ES-I3 (cell line): ENCODE measurements at regions not wholly inside any gene's neighbourhood (a gene's known extent, or its start where the extent isn't known, plus 50 kb on each side); places are given as distances from the start of the nearest gene placed in this dataset.
"Not testable (repeated sequence)": the region's sequence is repeated elsewhere in the genome, so short reads cannot be mapped to it uniquely, and the experiment has no call there.

ENCODE experiments used
- H3K36me3 ChIP-seq: 2 replicates; pipeline ENCODE4 v1.6.1; 2013; ENCODE audit warnings: mild to moderate bottlenecking, low read length, control low read depth, moderate library complexity; ENCODE audit not compliant: insufficient read depth
- H3K4me1 ChIP-seq: 2 replicates; pipeline ENCODE4 v1.6.1; 2013; ENCODE audit warnings: mild to moderate bottlenecking, control low read depth, low read length; ENCODE audit not compliant: insufficient read depth
- H3K9ac ChIP-seq: 2 replicates; pipeline ENCODE4 v1.6.1; 2013; ENCODE audit warnings: low read depth, mild to moderate bottlenecking, low read length, moderate library complexity
- H3K9me3 ChIP-seq: 2 replicates; pipeline ENCODE4 v1.6.1; 2013; ENCODE audit warnings: mild to moderate bottlenecking, low read length, moderate library complexity; ENCODE audit not compliant: control insufficient read depth, insufficient read depth

DNA sequence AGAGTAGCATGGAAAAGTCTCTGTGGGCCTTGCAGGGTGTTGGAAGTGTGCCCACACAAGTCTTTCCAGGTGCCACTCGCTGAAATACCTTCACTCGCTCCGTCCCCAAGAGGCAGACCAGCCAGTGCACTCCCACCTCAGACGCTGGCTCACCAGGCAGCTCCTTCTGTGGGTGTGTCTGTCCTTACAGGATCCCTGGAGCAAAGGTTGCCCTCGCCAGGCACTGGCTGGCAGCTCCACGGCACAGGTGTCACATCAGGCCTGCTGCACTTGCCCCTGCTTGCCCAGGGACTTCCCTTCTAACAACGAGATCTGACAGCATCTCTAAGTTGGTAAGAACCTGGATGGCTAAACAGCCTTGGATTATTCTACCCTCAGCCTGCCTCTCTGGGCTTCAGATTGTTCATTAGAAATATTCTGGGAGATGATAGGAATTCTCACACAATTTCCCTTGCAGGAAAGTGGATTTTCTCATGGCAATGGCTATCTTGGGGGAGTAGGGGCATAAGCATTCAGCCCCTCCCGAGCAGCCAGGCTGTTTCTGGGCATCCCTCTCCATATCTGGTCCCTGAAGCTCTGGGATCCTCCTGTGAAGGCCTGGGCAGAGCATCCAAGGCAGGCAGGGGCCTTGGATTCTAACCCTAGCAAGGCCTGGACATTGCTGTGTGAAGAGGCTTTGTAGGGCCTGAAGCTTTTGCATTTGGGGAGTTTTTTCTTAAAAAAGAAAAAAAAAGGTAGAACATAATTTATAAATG lies 262.1 kb downstream of the MYCN start:
- H3K9me3 ChIP-seq = no peaks in the 10 kb centered on the region
- H3K9ac ChIP-seq = no peak overlapping the region
- no peaks in the 10 kb centered on the region for H3K4me1 ChIP-seq
- H3K36me3 ChIP-seq = no peaks in the 10 kb centered on the region

- H3K9ac ChIP-seq = no peak overlapping the region
- no peaks in the 10 kb centered on the region for H3K36me3 ChIP-seq
- no peaks in the 10 kb centered on the region for H3K9me3 ChIP-seq
- H3K4me1 ChIP-seq = no peaks in the 10 kb centered on the region
Observed at GRCh38 chr2:16201848-16202247, 261.5 kb downstream of the MYCN start.

GRCh38 chr2:16200554-16201193 lies 260.3 kb downstream of the MYCN start:
- no peaks in the 10 kb centered on the region for H3K4me1 ChIP-seq
- H3K9ac ChIP-seq = no peak overlapping the region
- H3K9me3 ChIP-seq = no peaks in the 10 kb centered on the region
- no peaks in the 10 kb centered on the region for H3K36me3 ChIP-seq

GRCh38 chr2:16199882-16200553 lies 259.7 kb downstream of the MYCN start:
- H3K9ac ChIP-seq = no peak overlapping the region
- H3K36me3 ChIP-seq = no peaks in the 10 kb centered on the region
- no peaks in the 10 kb centered on the region for H3K9me3 ChIP-seq
- no peaks in the 10 kb centered on the region for H3K4me1 ChIP-seq

GRCh38 chr2:16199241-16199640 lies 258.9 kb downstream of the MYCN start:
- H3K4me1 ChIP-seq, H3K9ac ChIP-seq, H3K36me3 ChIP-seq, H3K9me3 ChIP-seq: not testable (repeated sequence)

GRCh38 chr2:16198166-16198912 lies 258.0 kb downstream of the MYCN start:
- Histone ChIP-seq H3K4me1 (no peaks in the 10 kb centered on the region), H3K9ac (no peak overlapping the region), H3K9me3 (no peaks in the 10 kb centered on the region), H3K36me3 (no peaks in the 10 kb centered on the region)

DNA sequence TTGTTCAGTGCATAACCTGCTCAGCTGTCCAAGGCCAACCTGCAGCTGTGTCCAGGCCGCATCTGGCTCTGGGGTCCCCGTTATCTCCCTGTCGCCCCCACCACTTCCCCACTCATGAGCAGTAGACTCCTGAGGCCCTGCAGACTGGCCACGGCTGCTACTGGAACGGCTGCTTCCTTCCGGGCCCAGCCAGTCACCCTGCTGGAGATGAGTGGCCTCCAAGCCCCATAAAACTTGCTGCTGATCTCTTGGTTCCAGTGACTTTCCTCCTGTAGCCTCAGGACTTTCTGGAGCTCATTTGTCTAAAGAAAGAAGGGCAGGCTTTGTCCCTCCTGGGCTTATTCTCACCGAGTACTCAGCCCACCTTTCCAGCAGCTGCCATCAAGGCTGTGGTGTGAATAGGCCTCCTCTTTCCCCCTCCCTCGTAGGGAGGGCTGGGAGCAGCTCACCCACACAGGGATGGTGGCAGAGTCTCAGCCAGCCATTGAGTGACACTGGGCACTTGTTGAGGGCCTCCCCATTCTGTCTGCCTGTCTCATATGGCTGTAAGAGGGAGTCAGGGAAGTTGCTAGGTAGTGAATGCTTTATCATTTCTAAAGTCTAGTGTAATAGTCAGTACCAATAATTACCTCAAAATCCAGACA lies 257.3 kb downstream of the MYCN start:
- H3K9me3 ChIP-seq = no peaks in the 10 kb centered on the region
- no peaks in the 10 kb centered on the region for H3K4me1 ChIP-seq
- no peaks in the 10 kb centered on the region for H3K36me3 ChIP-seq
- H3K9ac ChIP-seq = no peak overlapping the region

DNA sequence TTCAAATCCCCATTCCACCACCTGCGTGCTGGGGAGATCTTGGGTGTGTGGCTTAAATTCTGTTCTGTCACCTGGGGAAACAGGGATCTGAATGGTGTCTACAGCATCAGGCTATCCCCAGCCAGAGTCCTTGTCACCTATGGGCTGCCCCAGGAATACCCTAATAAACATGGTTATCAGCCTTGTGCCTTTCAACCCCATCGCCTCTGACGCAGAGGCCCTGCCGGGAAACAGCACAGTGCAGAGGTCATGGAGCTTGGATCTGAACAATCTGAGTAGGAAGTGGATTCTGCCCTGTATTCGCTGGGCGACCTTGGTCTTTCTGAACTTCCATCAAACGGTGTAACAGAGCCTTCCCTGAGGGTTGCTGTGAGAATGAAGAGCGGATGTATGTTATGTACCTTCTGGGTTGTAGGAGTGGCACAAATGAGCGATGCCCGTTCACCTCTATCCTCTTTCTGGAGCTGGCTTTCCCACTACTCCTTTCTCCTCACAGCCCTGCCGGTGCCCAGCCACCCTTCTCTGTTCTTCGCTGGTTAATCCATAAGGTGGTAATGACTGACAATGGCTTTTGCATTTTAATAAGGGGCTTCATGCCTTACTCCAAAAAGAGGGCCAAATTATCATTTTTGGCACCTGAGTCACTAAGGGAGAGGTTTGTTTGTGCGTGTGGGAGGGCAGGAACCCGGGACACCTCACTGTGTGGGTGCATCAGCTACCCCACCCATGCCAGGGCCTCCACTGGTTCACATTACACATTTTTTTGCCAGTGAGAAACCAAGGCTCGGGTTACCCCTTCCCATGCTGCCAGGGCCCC lies 256.5 kb downstream of the MYCN start:
- Histone ChIP-seq H3K36me3 (no peaks in the 10 kb centered on the region), H3K9me3 (no peaks in the 10 kb centered on the region), H3K9ac (no peak overlapping the region), H3K4me1 (no peaks in the 10 kb centered on the region)

- H3K9ac ChIP-seq = no peak overlapping the region
- no peaks in the 10 kb centered on the region for H3K9me3 ChIP-seq
- no peaks in the 10 kb centered on the region for H3K4me1 ChIP-seq
- no peaks in the 10 kb centered on the region for H3K36me3 ChIP-seq
Observed at GRCh38 chr2:16195681-16196070, 255.3 kb downstream of the MYCN start.

GRCh38 chr2:16194931-16195680 lies 254.8 kb downstream of the MYCN start:
- Histone ChIP-seq H3K9ac (no peak overlapping the region), H3K9me3 (no peaks in the 10 kb centered on the region)

GRCh38 chr2:16194530-16194929 lies 254.2 kb downstream of the MYCN start:
- no peaks in the 10 kb centered on the region for H3K36me3 ChIP-seq
- no peaks in the 10 kb centered on the region for H3K9me3 ChIP-seq
- no peak overlapping the region for H3K9ac ChIP-seq
- H3K4me1 ChIP-seq = no peaks in the 10 kb centered on the region

More at GRCh38 chr2:16194931-16195680, 254.8 kb downstream of the MYCN start:
- no peaks in the 10 kb centered on the region for H3K4me1 ChIP-seq
- no peaks in the 10 kb centered on the region for H3K36me3 ChIP-seq

- no peaks in the 10 kb centered on the region for H3K4me1 ChIP-seq
- no peaks in the 10 kb centered on the region for H3K9me3 ChIP-seq
- no peaks in the 10 kb centered on the region for H3K36me3 ChIP-seq
- H3K9ac ChIP-seq = no peak overlapping the region
Observed at GRCh38 chr2:16194096-16194390, 253.7 kb downstream of the MYCN start.
